ENCODE measurements at regions not wholly inside any gene's neighbourhood (a gene's known extent, or its start where the extent isn't known, plus 50 kb on each side); places are given as distances from the start of the nearest gene placed in this dataset.
A peak's percentile ranks its signal among the peaks of the same experiment; 100 is the strongest.

GRCh38 chr1:212182579-212182978, 102.6 kb upstream of the PPP2R5A start:
- no peak overlapping the region for H3K4me3 ChIP-seq (ENCODE audit: low read depth in 1 of 2, low read length in 1 of 2)
- no peaks in the 10 kb centered on the region for H3K27me3 ChIP-seq
- no peaks in the 10 kb centered on the region for H3K9me3 ChIP-seq
- H3K36me3 ChIP-seq: no peaks in the 10 kb centered on the region
- no peak overlapping the region for H3K27ac ChIP-seq
- no peak for TF ChIP-seq CTCF (IDR thresholded peaks at IDR 0.05)
- H3K4me1 ChIP-seq (ENCODE audit: control insufficient read depth in 1 of 2, insufficient read depth in 1 of 2, low read depth in 1 of 2, low read length in 1 of 2): peaks cover 4 to 20% of the 10 kb centered on the region in 2 experiments

- H3K4me1 ChIP-seq (ENCODE audit: control insufficient read depth in 1 of 2, insufficient read depth in 1 of 2, low read depth in 1 of 2, low read length in 1 of 2): peaks cover 6 to 33% of the 10 kb centered on the region in 2 experiments
- no peak overlapping the region for H3K4me3 ChIP-seq (ENCODE audit: low read depth in 1 of 2, low read length in 1 of 2)
- no peaks in the 10 kb centered on the region for H3K36me3 ChIP-seq
- H3K27me3 ChIP-seq: no peaks in the 10 kb centered on the region
- H3K9me3 ChIP-seq: no peaks in the 10 kb centered on the region
- no peak for TF ChIP-seq CTCF (IDR thresholded peaks at IDR 0.05)
- peak overlapping the region; percentile 66 for H3K27ac ChIP-seq
Observed at GRCh38 chr1:212186427-212187207, 98.6 kb upstream of the PPP2R5A start.

- no peak for TF ChIP-seq CTCF (IDR thresholded peaks at IDR 0.05)
- H3K9me3 ChIP-seq: no peaks in the 10 kb centered on the region
- peak overlapping the region; percentile 29 for H3K27ac ChIP-seq
- no peak overlapping the region for H3K4me3 ChIP-seq (ENCODE audit: low read depth in 1 of 2, low read length in 1 of 2)
- no peaks in the 10 kb centered on the region for H3K36me3 ChIP-seq
- H3K27me3 ChIP-seq: no peaks in the 10 kb centered on the region
- peaks cover 6 to 38% of the 10 kb centered on the region in 2 experiments for H3K4me1 ChIP-seq (ENCODE audit: control insufficient read depth in 1 of 2, insufficient read depth in 1 of 2, low read depth in 1 of 2, low read length in 1 of 2)
Observed at GRCh38 chr1:212188599-212189351, 96.4 kb upstream of the PPP2R5A start.

- TF ChIP-seq CTCF (IDR thresholded peaks at IDR 0.05): no peak
- peak overlapping the region; percentile 29 for H3K27ac ChIP-seq
Observed at GRCh38 chr1:212189352-212189738, 95.9 kb upstream of the PPP2R5A start.

GRCh38 chr1:212190169-212190568, 95.0 kb upstream of the PPP2R5A start:
- Histone ChIP-seq H3K4me1 (ENCODE audit: control insufficient read depth in 1 of 2, insufficient read depth in 1 of 2, low read depth in 1 of 2, low read length in 1 of 2) (peaks cover 6 to 33% of the 10 kb centered on the region in 2 experiments), H3K36me3 (no peaks in the 10 kb centered on the region), H3K27ac (no peak overlapping the region), H3K4me3 (ENCODE audit: low read depth in 1 of 2, low read length in 1 of 2) (no peak overlapping the region), H3K9me3 (no peaks in the 10 kb centered on the region), H3K27me3 (no peaks in the 10 kb centered on the region)
- no peak for TF ChIP-seq CTCF (IDR thresholded peaks at IDR 0.05)

More at GRCh38 chr1:212189352-212189738, 95.9 kb upstream of the PPP2R5A start:
- Histone ChIP-seq H3K36me3 (no peaks in the 10 kb centered on the region), H3K4me3 (ENCODE audit: low read depth in 1 of 2, low read length in 1 of 2) (no peak overlapping the region), H3K9me3 (no peaks in the 10 kb centered on the region), H3K4me1 (ENCODE audit: control insufficient read depth in 1 of 2, insufficient read depth in 1 of 2, low read depth in 1 of 2, low read length in 1 of 2) (peaks cover 6 to 33% of the 10 kb centered on the region in 2 experiments), H3K27me3 (no peaks in the 10 kb centered on the region)
